CD14-positive monocyte (primary cell): ENCODE measurements at regions not wholly inside any gene's neighbourhood (a gene's known extent, or its start where the extent isn't known, plus 50 kb on each side); places are given as distances from the start of the nearest gene placed in this dataset.

ENCODE experiments used
- DNase-seq, 3 donors: peaks; one replicate each; pipeline ENCODE4 v3.0.0-alpha.2; 2011 to 2022
- H2AFZ ChIP-seq: 2 replicates; pipeline ENCODE4 v1.6.0; 2012; ENCODE audit warnings: mild to moderate bottlenecking, low read depth, low read length, inconsistent platforms; ENCODE audit not compliant: insufficient read depth, poor library complexity, severe bottlenecking
- H3K27ac ChIP-seq, 2 donors: 1 replicate in 1 of 2; 2 replicates in 1 of 2; pipeline ENCODE4 v1.5.1; 2012 to 2013; ENCODE audit warnings: low read length in 2 of 2, control low read depth in 1 of 2, inconsistent platforms in 1 of 2, low read depth in 1 of 2, mild to moderate bottlenecking in 1 of 2
- H3K27me3 ChIP-seq, 2 donors: one replicate each; pipeline versions ENCODE4 v1.6.0 to v1.6.1; 2011 to 2013; ENCODE audit warnings: low read length in 2 of 2; ENCODE audit not compliant: control insufficient read depth in 2 of 2, insufficient read depth in 2 of 2
- H3K36me3 ChIP-seq, 2 donors: replicated peaks in 1 of 2; 1 replicate in 1 of 2; 2 replicates in 1 of 2; pipeline versions ENCODE4 v1.5.1 to v1.6.1; 2012 to 2013; ENCODE audit warnings: low read length in 2 of 2, control low read depth in 1 of 2, inconsistent platforms in 1 of 2, mild to moderate bottlenecking in 1 of 2; ENCODE audit not compliant: insufficient read depth in 2 of 2, control insufficient read depth in 1 of 2
- H3K4me1 ChIP-seq, 2 donors: 1 replicate in 1 of 2; 2 replicates in 1 of 2; pipeline versions ENCODE4 v1.5.1 to v1.6.1; 2012 to 2013; ENCODE audit warnings: low read length in 2 of 2, control low read depth in 1 of 2, inconsistent platforms in 1 of 2, mild to moderate bottlenecking in 1 of 2, moderate library complexity in 1 of 2; ENCODE audit not compliant: insufficient read depth in 2 of 2, control insufficient read depth in 1 of 2
- H3K4me2 ChIP-seq: replicated peaks from 2 replicates; pipeline ENCODE3; 2012; ENCODE audit warnings: low read length, moderate library complexity, mild to moderate bottlenecking; ENCODE audit not compliant: poor library complexity, severe bottlenecking; ENCODE audit errors: extremely low read depth
- H3K4me3 ChIP-seq, 3 experiments: fragments of 200-600 bp in 1 of 3; sonication (generic) in 1 of 3; replicated peaks in 1 of 3; 1 replicate in 2 of 3; 2 replicates in 1 of 3; pipeline ENCODE4 v1.5.1; 2011 to 2013; ENCODE audit warnings: low read length in 3 of 3, mild to moderate bottlenecking in 3 of 3, control low read depth in 2 of 3, low read depth in 2 of 3, inconsistent platforms in 1 of 3, moderate library complexity in 1 of 3
- H3K79me2 ChIP-seq: 2 replicates; pipeline ENCODE4 v1.6.0; 2012; ENCODE audit warnings: mild to moderate bottlenecking, control low read depth, inconsistent platforms, low read length, moderate library complexity; ENCODE audit not compliant: insufficient read depth
- H3K9ac ChIP-seq: 2 replicates; pipeline ENCODE4 v1.6.0; 2017; ENCODE audit warnings: low read length, mild to moderate bottlenecking; ENCODE audit not compliant: insufficient read depth, poor library complexity, severe bottlenecking
- H3K9me3 ChIP-seq, 2 donors: replicated peaks in 1 of 2; 1 replicate in 1 of 2; 2 replicates in 1 of 2; pipeline versions ENCODE4 v1.5.1 to v1.6.1; 2012 to 2013; ENCODE audit warnings: low read length in 2 of 2, control low read depth in 1 of 2; ENCODE audit not compliant: control insufficient read depth in 1 of 2, insufficient read depth in 1 of 2
- H4K20me1 ChIP-seq: 2 replicates; pipeline ENCODE4 v1.6.0; 2012; ENCODE audit warnings: mild to moderate bottlenecking, low read length, control low read depth, moderate library complexity; ENCODE audit not compliant: insufficient read depth
- H3K27ac Mint-ChIP-seq, 7 donors: one replicate each; pipeline ENCODE4 v1.8.0; 2020; ENCODE audit warnings: mild to moderate bottlenecking in 7 of 7, mixed read lengths in 7 of 7, moderate library complexity in 6 of 7, inconsistent platforms in 2 of 7
- H3K27me3 Mint-ChIP-seq, 3 donors: one replicate each; pipeline ENCODE4 v1.8.0; 2021 to 2022; ENCODE audit warnings: low read depth in 3 of 3, mild to moderate bottlenecking in 3 of 3, mixed read lengths in 3 of 3, moderate library complexity in 3 of 3, inconsistent platforms in 1 of 3
- H3K36me3 Mint-ChIP-seq, 2 donors: one replicate each; pipeline ENCODE4 v1.8.0; 2020; ENCODE audit warnings: mixed read lengths in 2 of 2, inconsistent platforms in 1 of 2, mild to moderate bottlenecking in 1 of 2
- H3K4me1 Mint-ChIP-seq: one replicate; pipeline ENCODE4 v1.8.0; 2020; ENCODE audit warnings: mild to moderate bottlenecking, mixed read lengths
- H3K4me3 Mint-ChIP-seq, 2 donors: one replicate each; pipeline ENCODE4 v1.8.0; 2020; ENCODE audit warnings: mild to moderate bottlenecking in 2 of 2, mixed read lengths in 2 of 2, moderate library complexity in 1 of 2
- H3K9me3 Mint-ChIP-seq, 7 donors: one replicate each; pipeline ENCODE4 v1.8.0; 2020 to 2022; ENCODE audit warnings: mixed read lengths in 7 of 7, mild to moderate bottlenecking in 6 of 7, moderate library complexity in 6 of 7, inconsistent platforms in 2 of 7
- WGBS: methylation state at CpG from one replicate; pipeline ENCODE4 v1.1.5; 2013; ENCODE audit warnings: missing lambda C conversion rate; ENCODE audit not compliant: insufficient coverage; 5-methylcytosine and 5-hydroxymethylcytosine counted together
- intact Hi-C, 2 donors: fragments of 100-400 bp; cut with micrococcal nuclease; formaldehyde crosslinking; loops; one replicate each; pipeline versions ENCODE4 v1.15.0 to v1.15.1; 2023
- TF ChIP-seq, protein P1 (sequence below): fragments of 200-600 bp; IDR thresholded peaks from one replicate; pipeline ENCODE4 v1.8.0; 2022; ENCODE audit warnings: antibody characterized with exemption, mild to moderate bottlenecking

DNA sequence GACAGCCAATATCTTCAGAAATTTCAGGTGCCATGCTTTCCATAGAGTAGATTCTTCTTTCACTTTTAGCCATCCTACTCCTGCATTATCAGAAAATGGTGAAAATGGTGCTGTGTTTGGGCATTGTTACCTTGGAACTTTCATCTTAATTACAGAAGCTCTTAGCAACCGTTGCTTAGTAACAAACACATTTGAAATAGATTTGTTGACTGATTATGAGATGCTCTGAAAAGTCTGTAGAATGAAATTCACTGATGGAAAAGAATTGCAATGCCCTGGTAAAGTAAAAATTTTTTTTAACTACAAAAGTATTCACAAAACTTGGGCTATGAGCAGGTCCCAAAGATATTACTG lies 249.3 kb upstream of the NEBL start:
- intact Hi-C loops: no loop called here
- H3K27ac Mint-ChIP-seq: no peak overlapping the region
- Histone ChIP-seq H3K36me3 (no peaks in the 10 kb centered on the region), H2AFZ (no peak overlapping the region), H3K27me3 (no peaks in the 10 kb centered on the region), H3K4me2 (no peak overlapping the region), H3K79me2 (no peaks in the 10 kb centered on the region), H4K20me1 (no peaks in the 10 kb centered on the region), H3K9ac (no peak overlapping the region), H3K9me3 (no peaks in the 10 kb centered on the region), H3K27ac (no peak overlapping the region), H3K4me1 (no peaks in the 10 kb centered on the region), H3K4me3 (no peak overlapping the region)
- TF ChIP-seq, protein P1, sequence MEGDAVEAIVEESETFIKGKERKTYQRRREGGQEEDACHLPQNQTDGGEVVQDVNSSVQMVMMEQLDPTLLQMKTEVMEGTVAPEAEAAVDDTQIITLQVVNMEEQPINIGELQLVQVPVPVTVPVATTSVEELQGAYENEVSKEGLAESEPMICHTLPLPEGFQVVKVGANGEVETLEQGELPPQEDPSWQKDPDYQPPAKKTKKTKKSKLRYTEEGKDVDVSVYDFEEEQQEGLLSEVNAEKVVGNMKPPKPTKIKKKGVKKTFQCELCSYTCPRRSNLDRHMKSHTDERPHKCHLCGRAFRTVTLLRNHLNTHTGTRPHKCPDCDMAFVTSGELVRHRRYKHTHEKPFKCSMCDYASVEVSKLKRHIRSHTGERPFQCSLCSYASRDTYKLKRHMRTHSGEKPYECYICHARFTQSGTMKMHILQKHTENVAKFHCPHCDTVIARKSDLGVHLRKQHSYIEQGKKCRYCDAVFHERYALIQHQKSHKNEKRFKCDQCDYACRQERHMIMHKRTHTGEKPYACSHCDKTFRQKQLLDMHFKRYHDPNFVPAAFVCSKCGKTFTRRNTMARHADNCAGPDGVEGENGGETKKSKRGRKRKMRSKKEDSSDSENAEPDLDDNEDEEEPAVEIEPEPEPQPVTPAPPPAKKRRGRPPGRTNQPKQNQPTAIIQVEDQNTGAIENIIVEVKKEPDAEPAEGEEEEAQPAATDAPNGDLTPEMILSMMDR: no peak
- no peak for DNase-seq
- peaks cover 0 to 9% (median 0%) of the 10 kb centered on the region in 7 donors for H3K9me3 Mint-ChIP-seq
- H3K4me1 Mint-ChIP-seq: no peaks in the 10 kb centered on the region
- no peak overlapping the region for H3K4me3 Mint-ChIP-seq
- H3K36me3 Mint-ChIP-seq: peaks cover 0 to 6% of the 10 kb centered on the region in 2 donors
- WGBS: no CpG with 5 or more reads among the region's 1 CpG
- H3K27me3 Mint-ChIP-seq: peaks cover 0 to 5% (median 0%) of the 10 kb centered on the region in 3 donors

DNA sequence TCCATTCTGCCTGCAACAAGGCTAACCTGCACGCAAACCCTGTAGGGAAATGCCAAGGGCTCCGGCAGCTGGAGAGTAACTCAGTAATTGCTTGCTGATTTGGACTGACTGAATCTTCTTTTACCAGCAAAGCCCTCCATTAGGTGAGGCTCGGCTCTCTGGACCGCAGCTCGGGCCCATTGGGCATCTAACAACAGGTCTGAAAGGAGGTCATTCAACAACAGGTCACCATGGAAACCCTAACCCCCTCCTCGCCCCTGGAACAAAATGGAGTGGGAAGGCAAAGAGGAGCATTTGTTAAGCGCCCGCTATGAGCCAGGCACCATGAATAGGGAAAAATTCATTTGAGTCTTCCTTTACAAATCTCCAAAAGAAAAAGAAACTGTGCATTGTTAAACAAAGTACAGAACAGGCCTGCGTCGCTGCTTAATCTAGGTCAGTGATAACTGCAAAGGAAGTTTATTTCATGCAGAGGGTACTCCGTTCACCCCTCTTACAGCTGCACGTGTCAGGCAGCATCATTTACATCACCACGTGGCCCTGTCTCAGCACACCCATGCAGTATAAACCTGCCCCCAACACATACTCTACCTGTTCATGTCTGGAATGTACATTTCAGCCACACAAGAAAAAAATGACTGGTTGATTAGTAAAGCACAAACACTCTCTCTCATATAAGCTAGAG lies 248.8 kb upstream of the NEBL start:
- Histone ChIP-seq H3K27me3 (no peaks in the 10 kb centered on the region), H3K4me3 (no peak overlapping the region), H3K79me2 (no peaks in the 10 kb centered on the region), H3K9me3 (no peaks in the 10 kb centered on the region), H3K9ac (no peak overlapping the region), H3K36me3 (no peaks in the 10 kb centered on the region), H3K27ac (no peak overlapping the region), H2AFZ (no peak overlapping the region), H3K4me1 (no peaks in the 10 kb centered on the region), H4K20me1 (no peaks in the 10 kb centered on the region), H3K4me2 (no peak overlapping the region)
- H3K4me1 Mint-ChIP-seq: no peaks in the 10 kb centered on the region
- TF ChIP-seq, protein P1: no peak
- no peak for DNase-seq
- H3K4me3 Mint-ChIP-seq: no peak overlapping the region
- no peak overlapping the region for H3K27ac Mint-ChIP-seq
- WGBS: 97% methylated on average over 5 of the region's 13 CpGs
- intact Hi-C loops: no loop called here
- peaks cover 0 to 6% of the 10 kb centered on the region in 2 donors for H3K36me3 Mint-ChIP-seq
- H3K27me3 Mint-ChIP-seq: peaks cover 0 to 4% (median 0%) of the 10 kb centered on the region in 3 donors
- H3K9me3 Mint-ChIP-seq: peaks cover 0 to 9% (median 0%) of the 10 kb centered on the region in 7 donors
